Activated CD8-positive, alpha-beta T cell treated with anti-CD3 and anti-CD28 coated beads for 36 hours (primary cell): ENCODE measurements at regions not wholly inside any gene's neighbourhood (a gene's known extent, or its start where the extent isn't known, plus 50 kb on each side); places are given as distances from the start of the nearest gene placed in this dataset.

Source experiments
- ATAC-seq: fragments of 200-7000 bp; cut with Tn5 transposase; one replicate; pipeline ENCODE4 v1.10.0; 2021; ENCODE audit warnings: mild to moderate bottlenecking, moderate library complexity
- CTCF ChIA-PET: fragments of 350-600 bp; sonication (Branson Sonifier 250); formaldehyde crosslinking; loops from one replicate; lab custom pipeline; 2021; ENCODE audit warnings: antibody characterized with exemption; lab: Charles Lee
- POLR2A ChIA-PET: fragments of 350-600 bp; sonication (Branson Sonifier 250); formaldehyde crosslinking; loops from one replicate; lab custom pipeline; 2021; ENCODE audit warnings: antibody characterized with exemption; lab: Charles Lee
- DNase-seq: peaks from one replicate; pipeline ENCODE4 v3.0.0-alpha.2; 2020
- H3K27ac Mint-ChIP-seq: one replicate; pipeline ENCODE4 v1.8.0; 2021; ENCODE audit warnings: mild to moderate bottlenecking, mixed read lengths
- H3K27me3 Mint-ChIP-seq: one replicate; pipeline ENCODE4 v1.8.0; 2021; ENCODE audit warnings: mixed read lengths
- H3K36me3 Mint-ChIP-seq: one replicate; pipeline ENCODE4 v1.8.0; 2021; ENCODE audit warnings: low read depth, mixed read lengths
- H3K4me1 Mint-ChIP-seq: one replicate; pipeline ENCODE4 v1.8.0; 2021; ENCODE audit warnings: low read depth, mixed read lengths
- H3K4me3 Mint-ChIP-seq: one replicate; pipeline ENCODE4 v1.8.0; 2021; ENCODE audit warnings: mild to moderate bottlenecking, moderate library complexity, mixed read lengths
- H3K9me3 Mint-ChIP-seq: one replicate; pipeline ENCODE4 v1.8.0; 2021; ENCODE audit warnings: mixed read lengths
- CTCF ChIP-seq: fragments of 200-600 bp; IDR thresholded peaks from one replicate; pipeline ENCODE4 v1.8.0; 2022; ENCODE audit warnings: antibody characterized with exemption, mild to moderate bottlenecking
- intact Hi-C: fragments of 100-400 bp; cut with micrococcal nuclease; formaldehyde crosslinking; loops from one replicate; pipeline ENCODE4 v1.10.0; 2022

GRCh38 chr12:124636138-124636978, 68.9 kb upstream of the NCOR2 start:
- intact Hi-C loops, result no loop called here
- no peak for TF ChIP-seq CTCF
- DNase-seq (peak; percentile 84), ATAC-seq (peak; percentile 81)
- H3K4me3 Mint-ChIP-seq, result no peak overlapping the region
- ChIA-PET POLR2A (interaction anchor here (0.6 to 1.4 kb wide), 3 partner anchors 9 to 60 kb away, joined by 3 to 4 read pairs (median 3); no protein-coding TSS in a partner anchor), CTCF (interaction anchor here (1.4 to 1.6 kb wide), 2 partner anchors 13 to 26 kb away, joined by 3 read pairs; no protein-coding TSS in a partner anchor)
- H3K9me3 Mint-ChIP-seq, result no peaks in the 10 kb centered on the region
- H3K27me3 Mint-ChIP-seq, result no peaks in the 10 kb centered on the region
- no peak overlapping the region for H3K27ac Mint-ChIP-seq
- peaks cover 16% of the 10 kb centered on the region for H3K4me1 Mint-ChIP-seq
- H3K36me3 Mint-ChIP-seq, result no peaks in the 10 kb centered on the region

GRCh38 chr12:124635316-124635715, 67.9 kb upstream of the NCOR2 start:
- Mint-ChIP-seq H3K4me3 (no peak overlapping the region), H3K9me3 (no peaks in the 10 kb centered on the region), H3K27ac (no peak overlapping the region), H3K4me1 (peaks cover 16% of the 10 kb centered on the region), H3K27me3 (no peaks in the 10 kb centered on the region), H3K36me3 (no peaks in the 10 kb centered on the region)
- CTCF ChIA-PET, result interaction anchor here (1.4 kb wide), 1 partner anchor 27 kb away, joined by 3 read pairs; no protein-coding TSS in a partner anchor
- TF ChIP-seq CTCF, result no peak
- POLR2A ChIA-PET, result interaction anchor here (0.6 to 1.4 kb wide), 2 partner anchors 10 to 61 kb away, joined by 3 to 4 read pairs; no protein-coding TSS in a partner anchor
- no peak for DNase-seq
- ATAC-seq, result no peak
- intact Hi-C loops, result no loop called here

- Mint-ChIP-seq H3K4me1 (peaks cover 16% of the 10 kb centered on the region), H3K27ac (no peak overlapping the region), H3K9me3 (no peaks in the 10 kb centered on the region), H3K36me3 (no peaks in the 10 kb centered on the region), H3K4me3 (no peak overlapping the region), H3K27me3 (no peaks in the 10 kb centered on the region)
- ChIA-PET POLR2A (no interaction called here), CTCF (interaction anchor here (0.6 to 0.9 kb wide), 2 partner anchors 90 to 129 kb away, joined by 3 read pairs; no protein-coding TSS in a partner anchor)
- no peak for ATAC-seq
- DNase-seq, result no peak
- intact Hi-C loops, result no loop called here
- no peak for TF ChIP-seq CTCF
Measured at GRCh38 chr12:124633365-124634362, 66.3 kb upstream of the NCOR2 start.

GRCh38 chr12:124632519-124632984, 65.1 kb upstream of the NCOR2 start:
- Mint-ChIP-seq H3K27me3 (no peaks in the 10 kb centered on the region), H3K4me1 (peaks cover 16% of the 10 kb centered on the region), H3K9me3 (no peaks in the 10 kb centered on the region), H3K27ac (no peak overlapping the region), H3K4me3 (no peak overlapping the region), H3K36me3 (no peaks in the 10 kb centered on the region)
- ChIA-PET POLR2A (no interaction called here), CTCF (interaction anchor here (0.9 kb wide), 1 partner anchor 130 kb away, joined by 3 read pairs; no protein-coding TSS in a partner anchor)
- ATAC-seq, result no peak
- no peak for TF ChIP-seq CTCF
- no peak for DNase-seq
- intact Hi-C loops, result no loop called here
